Upper lobe of left lung (tissue), 6 donors: ENCODE measurements at regions not wholly inside any gene's neighbourhood (a gene's known extent, or its start where the extent isn't known, plus 50 kb on each side); places are given as distances from the start of the nearest gene placed in this dataset.

ENCODE experiments used
- ATAC-seq, 2 donors: fragments of 200-7000 bp; cut with Tn5 transposase; one replicate each; pipeline ENCODE4 v1.9.1; 2022; ENCODE audit warnings: mild to moderate bottlenecking in 2 of 2, moderate library complexity in 2 of 2; ENCODE audit not compliant: low FRiP score in 2 of 2
- DNase-seq, 2 donors: peaks; one replicate each; pipeline ENCODE4 v3.0.0-alpha.2; 2019 to 2020
- H3K27ac ChIP-seq, 4 donors: fragments of 200-600 bp; sonication (generic); one replicate each; pipeline ENCODE4 v1.5.1; 2016 to 2019
- H3K27me3 ChIP-seq, 4 donors: fragments of 200-600 bp; sonication (generic); one replicate each; pipeline ENCODE4 v1.5.1; 2017 to 2019
- H3K36me3 ChIP-seq, 4 donors: fragments of 200-600 bp; sonication (generic); one replicate each; pipeline ENCODE4 v1.5.1; 2016 to 2019
- H3K4me1 ChIP-seq, 4 donors: fragments of 200-600 bp; sonication (generic); one replicate each; pipeline ENCODE4 v1.5.1; 2018 to 2019
- H3K4me3 ChIP-seq, 4 donors: fragments of 200-600 bp; sonication (generic); one replicate each; pipeline ENCODE4 v1.5.1; 2017 to 2019; ENCODE audit warnings: mild to moderate bottlenecking in 2 of 4, moderate library complexity in 1 of 4
- H3K9me3 ChIP-seq, 4 donors: fragments of 200-600 bp; sonication (generic); one replicate each; pipeline ENCODE4 v1.5.1; 2018 to 2019
- EP300 ChIP-seq, 4 donors: sonication (generic); formaldehyde crosslinking; IDR thresholded peaks; one replicate each; pipeline ENCODE4 v1.5.1; 2017; ENCODE audit warnings: antibody characterized with exemption in 4 of 4, control low read depth in 2 of 4
- POLR2A ChIP-seq, 4 donors: fragments of 450-650 bp; IDR thresholded peaks; one replicate each; pipeline ENCODE4 v1.5.1; 2016 to 2017; ENCODE audit warnings: antibody characterized with exemption in 4 of 4, mild to moderate bottlenecking in 2 of 4
- POLR2AphosphoS5 ChIP-seq, 2 donors: sonication (generic); formaldehyde crosslinking; IDR thresholded peaks; one replicate each; pipeline ENCODE4 v1.5.1; 2017; ENCODE audit warnings: antibody characterized with exemption in 2 of 2
- WGBS, 2 donors: methylation state at CpG; one replicate each; pipeline ENCODE4 v1.1.5; 2017 to 2018; 5-methylcytosine and 5-hydroxymethylcytosine counted together
- TF ChIP-seq, protein P1 (sequence below), 6 experiments: fragments of 450-650 bp in 4 of 6; fragments of 200-600 bp in 2 of 6; sonication (generic) in 2 of 6; IDR thresholded peaks; one replicate each; pipeline ENCODE4 v1.5.1; 2016 to 2019; ENCODE audit warnings: antibody characterized with exemption in 6 of 6
- donor health status: DM: no; HTN: no; CAD: no; lungs with moderate emphysema.
- donor health status: DM: no; HTN: yes; CAD: no; lungs with severe emphysema.

DNA sequence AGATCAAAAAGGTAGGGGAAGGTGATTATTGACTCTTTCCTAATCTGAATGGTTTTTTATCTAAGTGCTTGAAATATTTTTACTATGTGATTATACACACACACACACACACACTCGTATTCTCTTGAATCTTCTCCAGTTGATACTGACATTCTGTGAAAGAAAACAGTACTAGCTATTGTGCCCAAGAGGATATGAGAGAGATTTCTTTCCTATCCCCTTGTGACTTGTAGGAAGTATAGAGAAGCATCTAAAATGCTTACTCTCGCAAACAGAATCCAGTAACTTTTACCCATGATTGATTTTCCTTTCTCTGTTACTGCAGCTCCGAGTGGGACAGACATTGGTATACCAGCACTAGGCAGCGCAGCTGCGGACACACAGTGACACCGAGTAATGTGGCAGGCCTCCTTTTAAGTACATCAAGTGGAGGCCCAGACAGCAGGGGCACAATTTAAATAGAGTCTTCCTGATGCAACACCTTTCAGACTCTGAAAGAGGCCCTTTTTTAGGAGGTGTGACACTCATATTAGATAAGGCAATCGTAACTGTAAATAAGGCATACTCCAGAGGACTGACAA, 421.0 kb upstream of the CNTN4 start:
- TF ChIP-seq EP300 (IDR thresholded peaks at IDR 0.05) (no peak), POLR2AphosphoS5 (IDR thresholded peaks at IDR 0.05) (no peak), POLR2A (IDR thresholded peaks at IDR 0.05) (no peak)
- TF ChIP-seq, protein P1, sequence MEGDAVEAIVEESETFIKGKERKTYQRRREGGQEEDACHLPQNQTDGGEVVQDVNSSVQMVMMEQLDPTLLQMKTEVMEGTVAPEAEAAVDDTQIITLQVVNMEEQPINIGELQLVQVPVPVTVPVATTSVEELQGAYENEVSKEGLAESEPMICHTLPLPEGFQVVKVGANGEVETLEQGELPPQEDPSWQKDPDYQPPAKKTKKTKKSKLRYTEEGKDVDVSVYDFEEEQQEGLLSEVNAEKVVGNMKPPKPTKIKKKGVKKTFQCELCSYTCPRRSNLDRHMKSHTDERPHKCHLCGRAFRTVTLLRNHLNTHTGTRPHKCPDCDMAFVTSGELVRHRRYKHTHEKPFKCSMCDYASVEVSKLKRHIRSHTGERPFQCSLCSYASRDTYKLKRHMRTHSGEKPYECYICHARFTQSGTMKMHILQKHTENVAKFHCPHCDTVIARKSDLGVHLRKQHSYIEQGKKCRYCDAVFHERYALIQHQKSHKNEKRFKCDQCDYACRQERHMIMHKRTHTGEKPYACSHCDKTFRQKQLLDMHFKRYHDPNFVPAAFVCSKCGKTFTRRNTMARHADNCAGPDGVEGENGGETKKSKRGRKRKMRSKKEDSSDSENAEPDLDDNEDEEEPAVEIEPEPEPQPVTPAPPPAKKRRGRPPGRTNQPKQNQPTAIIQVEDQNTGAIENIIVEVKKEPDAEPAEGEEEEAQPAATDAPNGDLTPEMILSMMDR (IDR thresholded peaks at IDR 0.05) = no peak

DNA sequence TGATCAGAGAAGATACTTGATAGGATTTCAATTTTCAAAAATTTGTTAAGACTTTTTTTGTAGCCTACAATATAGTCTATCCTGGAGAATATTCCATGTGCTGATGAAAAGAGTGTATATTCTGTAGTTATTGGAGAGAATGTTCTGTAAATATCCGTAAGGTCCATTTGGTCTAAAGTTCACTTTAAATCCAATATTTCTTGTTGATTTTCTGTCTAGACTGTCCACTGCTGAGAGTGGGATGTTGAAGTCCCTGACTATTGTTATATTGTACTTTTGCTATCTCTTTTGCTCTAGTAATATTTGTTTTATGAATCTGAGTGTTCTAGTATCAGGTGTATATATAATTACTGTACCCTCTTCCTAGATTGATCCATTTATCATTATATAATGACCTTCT, 406.2 kb upstream of the CNTN4 start:
- Histone ChIP-seq H3K36me3 (no peaks in the 10 kb centered on the region), H3K27ac (no peak overlapping the region), H3K4me1 (no peaks in the 10 kb centered on the region), H3K27me3 (no peaks in the 10 kb centered on the region), H3K4me3 (no peak overlapping the region), H3K9me3 (no peaks in the 10 kb centered on the region)
- 85 to 96% methylated on average over 1 of the region's 1 CpG for WGBS, 2 donors
- TF ChIP-seq POLR2A (IDR thresholded peaks at IDR 0.05) = no peak
- TF ChIP-seq, protein P1 (IDR thresholded peaks at IDR 0.05) = no peak
- no peak for TF ChIP-seq POLR2AphosphoS5 (IDR thresholded peaks at IDR 0.05)
- ATAC-seq (no peak), DNase-seq (no peak)

More for the DNA sequence above, 421.0 kb upstream of the CNTN4 start:
- 41 to 62% methylated on average over 6 to 7 of the region's 7 CpGs for WGBS, 2 donors
- no peak overlapping the region for H3K27ac ChIP-seq
- ATAC-seq (no peak), DNase-seq (no peak)
- H3K4me1 ChIP-seq = no peaks in the 10 kb centered on the region
- no peak overlapping the region for H3K4me3 ChIP-seq
- no peaks in the 10 kb centered on the region for H3K36me3 ChIP-seq
- no peaks in the 10 kb centered on the region for H3K9me3 ChIP-seq
- no peaks in the 10 kb centered on the region for H3K27me3 ChIP-seq

DNA sequence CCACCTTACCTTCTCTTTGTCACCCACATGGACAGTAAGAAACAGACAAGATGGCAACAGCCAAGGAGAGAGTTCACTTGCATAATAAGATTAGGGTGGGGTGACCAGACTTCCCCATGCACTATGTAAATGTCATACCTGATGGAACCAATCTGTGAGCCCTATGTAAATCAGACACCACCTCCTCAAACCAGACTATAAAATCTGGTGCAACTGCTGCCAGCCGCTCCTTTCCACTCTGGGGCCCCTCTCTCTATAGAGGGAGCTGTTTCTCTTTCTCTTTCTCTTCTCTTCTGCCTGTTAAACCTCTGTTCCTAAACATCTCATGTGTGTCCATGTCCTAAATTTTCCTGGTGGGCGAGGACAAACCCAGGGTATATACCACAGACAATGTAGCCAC, 405.5 kb upstream of the CNTN4 start:
- WGBS, 2 donors = 60 to 66% methylated on average over 2 of the region's 2 CpGs
- Histone ChIP-seq H3K27ac (no peak overlapping the region), H3K4me1 (no peaks in the 10 kb centered on the region), H3K36me3 (no peaks in the 10 kb centered on the region), H3K27me3 (no peaks in the 10 kb centered on the region), H3K9me3 (no peaks in the 10 kb centered on the region), H3K4me3 (no peak overlapping the region)
- DNase-seq (no peak), ATAC-seq (no peak)
- TF ChIP-seq POLR2AphosphoS5 (IDR thresholded peaks at IDR 0.05) (no peak), POLR2A (IDR thresholded peaks at IDR 0.05) (no peak), EP300 (IDR thresholded peaks at IDR 0.05) (no peak)
- TF ChIP-seq, protein P1 (IDR thresholded peaks at IDR 0.05) = no peak

DNA sequence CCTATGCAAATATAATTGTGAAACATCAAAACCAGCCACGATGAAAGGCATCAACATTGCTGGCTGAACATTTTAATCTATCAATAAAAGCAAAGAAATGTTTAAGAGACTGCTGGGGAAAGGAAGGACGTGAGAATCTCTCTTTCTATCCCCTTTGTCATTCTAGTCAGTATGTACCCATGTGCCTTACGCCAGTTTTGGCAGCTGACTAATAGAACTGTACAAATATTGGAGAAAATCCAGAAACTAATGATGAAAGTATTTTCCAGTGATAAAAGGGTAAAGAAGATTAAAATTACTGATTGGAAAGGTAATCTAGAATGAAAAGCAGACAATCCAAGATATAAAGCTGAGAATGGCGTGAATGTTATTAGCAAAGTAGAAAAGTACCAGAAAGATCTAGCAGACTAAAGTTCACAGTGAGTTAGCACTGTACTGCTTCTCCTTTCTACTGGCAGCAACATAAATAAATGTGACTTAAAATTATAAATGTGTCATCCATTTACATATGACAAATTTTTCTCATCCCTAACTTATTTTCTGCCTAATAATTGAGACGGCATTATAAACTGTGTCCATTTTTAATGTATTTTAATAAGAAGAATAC, 401.9 kb upstream of the CNTN4 start:
- DNase-seq = no peak
- H3K4me1 ChIP-seq = no peaks in the 10 kb centered on the region
- no peaks in the 10 kb centered on the region for H3K27me3 ChIP-seq
- TF ChIP-seq POLR2A (IDR thresholded peaks at IDR 0.05) (no peak), EP300 (IDR thresholded peaks at IDR 0.05) (no peak), POLR2AphosphoS5 (IDR thresholded peaks at IDR 0.05) (no peak)
- TF ChIP-seq, protein P1 (IDR thresholded peaks at IDR 0.05) = no peak
- no peaks in the 10 kb centered on the region for H3K9me3 ChIP-seq
- no peak for ATAC-seq
- H3K36me3 ChIP-seq = no peaks in the 10 kb centered on the region
- 49 to 50% methylated on average over 5 of the region's 5 CpGs for WGBS, 2 donors
- H3K4me3 ChIP-seq = no peak overlapping the region
- no peak overlapping the region for H3K27ac ChIP-seq
